HG03159 (cell line): ENCODE measurements at regions not wholly inside any gene's neighbourhood (a gene's known extent, or its start where the extent isn't known, plus 50 kb on each side); places are given as distances from the start of the nearest gene placed in this dataset.
"Not testable (repeated sequence)": the region's sequence is repeated elsewhere in the genome, so short reads cannot be mapped to it uniquely, and the experiment has no call there.

ENCODE experiments used
- ATAC-seq: cut with Tn5 transposase; IDR thresholded peaks from one replicate; pipeline ENCODE4 v1.9.1; 2021; ENCODE audit warnings: mild to moderate bottlenecking, moderate library complexity; ENCODE audit not compliant: unreplicated experiment

GRCh38 chr16:51516960-51517359 is 365.9 kb upstream of the SALL1 start:
- not testable (repeated sequence) for ATAC-seq

DNA sequence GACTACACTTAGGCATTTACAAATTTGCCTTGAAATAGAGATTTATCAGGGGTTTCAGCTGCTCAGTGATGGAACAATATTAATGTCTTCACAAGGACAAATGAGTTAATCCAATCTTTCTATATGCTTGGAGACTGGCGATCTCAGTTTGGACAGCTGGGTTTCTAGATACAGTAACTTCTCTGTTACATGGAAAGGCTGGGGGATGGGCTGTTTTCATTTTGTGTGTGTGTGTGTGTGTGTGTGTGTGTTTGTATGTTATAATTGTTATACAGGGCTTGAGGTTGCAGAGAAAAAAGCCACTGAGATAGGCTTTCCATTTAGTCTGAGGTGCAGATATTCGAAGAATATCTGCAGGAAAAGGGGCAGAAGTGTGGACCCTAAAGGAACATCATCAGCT is 359.3 kb upstream of the SALL1 start:
- no peak for ATAC-seq

- no peak for ATAC-seq
Observed at GRCh38 chr16:51509336-51509735, 358.3 kb upstream of the SALL1 start.

- no peak for ATAC-seq
Observed at GRCh38 chr16:51508490-51509212, 357.6 kb upstream of the SALL1 start.

DNA sequence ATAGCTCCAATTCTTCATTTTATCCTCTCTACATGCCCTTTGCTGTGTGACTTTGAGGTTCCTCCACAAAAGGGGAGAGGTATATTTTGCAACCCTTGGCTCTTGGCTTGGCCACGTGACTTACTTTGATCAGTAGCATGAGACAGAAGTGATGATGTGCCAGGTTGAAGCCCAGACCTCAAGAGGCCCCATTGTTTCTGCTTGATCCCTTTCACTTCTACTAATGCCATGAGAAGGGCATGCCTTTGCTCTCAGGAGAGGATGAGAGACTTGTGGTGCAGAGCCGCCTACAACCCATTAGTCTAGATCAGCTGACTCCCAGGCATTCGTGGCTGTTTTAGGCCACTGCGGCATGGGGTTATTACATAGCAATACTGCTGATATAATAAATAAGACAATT is 356.2 kb upstream of the SALL1 start:
- ATAC-seq: no peak

GRCh38 chr16:51500306-51500705 is 349.2 kb upstream of the SALL1 start:
- ATAC-seq: no peak

- ATAC-seq: no peak
Observed at GRCh38 chr16:51497541-51498211, 346.6 kb upstream of the SALL1 start.

DNA sequence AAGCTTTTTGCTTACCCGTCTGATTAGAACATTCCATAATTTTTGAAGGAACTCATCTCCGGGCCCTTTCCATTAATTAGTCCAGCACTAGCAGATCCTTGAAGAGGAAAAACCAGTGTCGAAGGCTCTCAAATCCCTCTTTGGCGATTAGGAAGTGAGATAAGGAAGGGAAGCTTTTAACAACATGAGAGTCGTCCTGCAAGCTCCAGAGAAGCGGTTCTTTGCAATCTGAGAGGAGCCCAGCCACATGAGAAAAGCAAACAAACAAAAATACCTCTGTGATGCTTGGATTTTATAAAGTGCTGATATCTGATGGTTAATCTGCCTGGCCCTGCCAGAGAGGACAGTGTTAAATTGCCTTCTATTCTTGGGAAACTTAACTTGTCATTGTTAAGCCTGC is 339.8 kb upstream of the SALL1 start:
- ATAC-seq: no peak

GRCh38 chr16:51487880-51488279 is 336.8 kb upstream of the SALL1 start:
- ATAC-seq: no peak

DNA sequence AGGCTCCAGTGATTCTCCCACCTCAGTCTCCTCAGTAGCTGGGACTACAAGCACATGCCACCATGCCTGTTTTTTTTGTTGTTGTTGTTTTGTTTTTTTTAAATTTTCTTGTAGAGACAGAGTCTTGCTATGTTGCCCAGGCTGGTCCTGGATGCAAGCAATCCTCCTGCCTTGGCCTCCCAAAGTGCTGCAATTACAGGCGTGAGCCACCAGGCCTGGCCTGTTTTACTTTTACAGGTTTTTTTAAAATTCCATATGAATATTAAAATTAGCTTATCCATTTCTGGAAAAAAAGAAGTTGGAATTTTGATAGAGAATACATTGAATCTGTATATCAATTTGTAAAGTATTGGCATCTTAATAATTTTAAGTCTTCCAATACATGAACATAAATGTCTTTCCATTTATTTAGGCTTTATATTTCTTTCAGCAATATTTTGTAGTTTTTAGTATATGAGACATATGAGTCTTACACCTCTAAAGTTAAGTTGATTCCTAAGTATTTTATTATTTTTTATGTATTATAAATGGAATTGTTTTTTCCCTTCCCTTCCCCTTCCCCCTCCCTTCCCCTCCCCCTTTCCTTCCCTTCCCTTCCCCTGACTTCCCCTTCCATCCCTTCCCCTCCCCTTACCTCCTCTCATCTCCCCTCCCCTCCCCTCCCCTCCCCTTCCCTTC is 323.5 kb upstream of the SALL1 start:
- ATAC-seq: no peak

DNA sequence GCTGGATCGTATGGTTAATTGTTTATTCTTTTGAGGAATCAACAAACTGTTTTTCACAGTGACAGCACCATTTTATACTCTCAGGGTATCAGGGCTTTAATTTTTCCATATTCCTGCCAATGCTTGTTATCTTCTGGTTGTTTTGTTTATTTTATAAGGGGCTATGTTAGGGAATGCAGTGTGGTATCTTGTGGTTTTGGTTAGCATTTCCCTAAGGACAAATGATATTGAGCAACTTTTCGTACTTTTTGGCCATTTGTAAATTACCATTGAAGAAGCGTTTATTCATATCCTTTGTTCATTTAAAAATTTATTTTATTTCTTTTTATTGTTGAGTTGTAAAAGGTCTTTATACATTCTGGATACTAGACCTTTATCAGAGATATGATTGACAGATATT is 322.0 kb upstream of the SALL1 start:
- no peak for ATAC-seq

- no peak for ATAC-seq
Observed at GRCh38 chr16:51470492-51470891, 319.4 kb upstream of the SALL1 start.

- ATAC-seq: no peak
Observed at GRCh38 chr16:51464996-51465395, 313.9 kb upstream of the SALL1 start.

DNA sequence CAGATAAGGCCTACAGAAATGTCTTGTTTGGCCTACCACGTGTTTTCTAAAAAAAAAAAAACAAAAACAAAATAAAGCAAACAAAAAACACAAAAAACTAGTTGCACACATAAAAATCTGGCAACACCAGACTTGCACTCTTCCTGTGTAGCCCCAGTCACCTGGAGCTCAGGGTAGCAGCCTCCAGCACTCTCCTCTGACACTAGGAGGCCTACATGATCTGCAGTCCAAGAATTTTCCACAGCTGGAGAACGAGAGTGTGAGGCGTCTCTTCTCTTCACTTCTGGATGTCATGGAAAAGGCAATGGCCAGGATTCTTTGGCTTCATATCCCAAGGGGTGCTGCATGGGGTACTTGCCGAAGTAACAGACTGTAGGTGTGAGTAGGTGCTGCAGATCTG is 310.2 kb upstream of the SALL1 start:
- no peak for ATAC-seq

DNA sequence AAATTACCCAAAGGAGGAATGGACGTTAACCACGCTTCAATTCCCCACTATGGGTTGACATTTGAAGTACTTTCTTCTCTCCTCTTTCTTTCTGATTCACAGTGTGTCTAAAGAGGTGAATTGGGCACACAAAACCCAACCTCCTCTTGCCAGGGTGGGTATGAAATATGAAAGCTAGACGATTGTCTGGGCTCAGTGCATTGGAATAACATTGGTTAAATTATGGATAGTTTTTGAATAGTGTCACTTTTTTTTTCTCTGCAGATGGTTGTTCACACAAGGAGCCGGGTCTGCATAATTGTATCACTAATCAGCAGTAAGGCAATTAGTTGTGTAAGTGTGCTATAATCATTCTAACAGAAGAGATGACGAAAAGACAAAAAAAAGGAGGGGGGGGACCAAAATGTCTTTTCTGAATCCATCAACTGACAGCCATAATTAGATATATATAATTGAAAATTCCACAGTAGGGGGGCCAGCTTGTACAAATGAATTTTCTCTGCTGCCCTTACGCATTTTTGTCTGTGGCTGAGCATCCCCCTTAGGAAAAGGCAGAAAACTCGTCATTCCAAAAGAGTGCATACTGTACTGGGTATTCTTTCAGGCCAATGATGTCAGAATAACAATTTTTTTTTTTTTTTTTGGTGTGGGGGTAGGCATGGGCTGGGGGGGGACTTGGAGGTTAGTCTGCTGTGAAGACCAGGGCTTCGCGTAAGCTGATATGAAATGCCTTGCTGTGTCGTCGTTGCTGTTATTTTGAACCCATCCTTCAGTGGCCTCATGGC is 307.5 kb upstream of the SALL1 start:
- no peak for ATAC-seq

GRCh38 chr16:51457775-51458174 is 306.7 kb upstream of the SALL1 start:
- no peak for ATAC-seq

- ATAC-seq: no peak
Observed at GRCh38 chr16:51455398-51455797, 304.3 kb upstream of the SALL1 start.

DNA sequence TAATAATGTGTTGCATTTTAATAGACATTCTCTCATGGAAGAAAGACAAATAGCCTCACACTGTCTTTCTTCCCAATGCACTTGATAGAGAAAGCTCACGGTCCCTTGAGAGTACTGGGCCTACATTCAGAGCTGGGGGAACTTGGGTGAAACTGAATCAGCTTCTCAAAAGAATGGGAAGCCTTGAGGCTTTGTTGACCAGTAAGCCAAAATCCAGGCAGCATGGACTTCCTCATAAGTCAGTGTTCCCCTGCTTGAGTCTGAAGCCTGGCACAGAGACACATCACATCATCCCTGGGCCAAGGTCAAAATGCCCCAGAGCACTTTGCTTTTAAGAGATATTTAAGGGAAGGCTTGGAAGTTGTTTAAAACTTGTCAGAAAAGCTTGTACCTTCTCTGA is 302.2 kb upstream of the SALL1 start:
- ATAC-seq: no peak

- no peak for ATAC-seq
Observed at GRCh38 chr16:51450909-51451308, 299.8 kb upstream of the SALL1 start.

GRCh38 chr16:51450376-51450775 is 299.3 kb upstream of the SALL1 start:
- no peak for ATAC-seq

GRCh38 chr16:51449441-51449840 is 298.4 kb upstream of the SALL1 start:
- no peak for ATAC-seq
